A549 (cell line): ENCODE measurements at regions not wholly inside any gene's neighbourhood (a gene's known extent, or its start where the extent isn't known, plus 50 kb on each side); places are given as distances from the start of the nearest gene placed in this dataset.

Experiments
- HOXB5 ChIP-seq: fragments of 250-450 bp; sonication (Bioruptor Pico); IDR thresholded peaks from 2 replicates; pipeline ENCODE4 v1.5.0; 2020; ENCODE audit warnings: mild to moderate bottlenecking, moderate library complexity
- KDM1A ChIP-seq: fragments of 200-600 bp; sonication (generic); IDR thresholded peaks from 2 replicates; pipeline ENCODE4 v1.6.1; 2016; ENCODE audit warnings: low read depth, mild to moderate bottlenecking
- MAX ChIP-seq: IDR thresholded peaks from 2 replicates; pipeline ENCODE4 v1.6.1; 2012
- POLR2A ChIP-seq: IDR thresholded peaks from 2 replicates; pipeline ENCODE4 v1.6.1; 2012; ENCODE audit warnings: mild to moderate bottlenecking, low read length
- RAD21 ChIP-seq, 2 experiments: fragments of >200 bp in 1 of 2; sonication (Bioruptor Twin) in 1 of 2; formaldehyde crosslinking in 1 of 2; IDR thresholded peaks in 1 of 2; conservative IDR thresholded peaks in 1 of 2; 2 replicates in 1 of 2; 3 replicates in 1 of 2; pipeline ENCODE4 v1.6.1; 2012 to 2018; ENCODE audit warnings: inconsistent platforms in 1 of 2
- RFX5 ChIP-seq: fragments of 450-650 bp; IDR thresholded peaks from 2 replicates; pipeline ENCODE4 v1.7.1; 2014; ENCODE audit warnings: antibody characterized with exemption, mild to moderate bottlenecking, moderate library complexity
- ZNF302 ChIP-seq: fragments of 250-450 bp; sonication (Bioruptor Pico); IDR thresholded peaks from 2 replicates; pipeline ENCODE4 v1.9.0; 2021; ENCODE audit warnings: inconsistent platforms, mild to moderate bottlenecking, moderate library complexity
- TF ChIP-seq, protein P1 (sequence below): fragments of >200 bp; sonication (Bioruptor Twin); formaldehyde crosslinking; IDR thresholded peaks from 3 replicates; pipeline ENCODE4 v1.5.1; 2016
- TF ChIP-seq, protein P2 (sequence below): IDR thresholded peaks from 2 replicates; pipeline ENCODE4 v1.6.1; 2012

DNA sequence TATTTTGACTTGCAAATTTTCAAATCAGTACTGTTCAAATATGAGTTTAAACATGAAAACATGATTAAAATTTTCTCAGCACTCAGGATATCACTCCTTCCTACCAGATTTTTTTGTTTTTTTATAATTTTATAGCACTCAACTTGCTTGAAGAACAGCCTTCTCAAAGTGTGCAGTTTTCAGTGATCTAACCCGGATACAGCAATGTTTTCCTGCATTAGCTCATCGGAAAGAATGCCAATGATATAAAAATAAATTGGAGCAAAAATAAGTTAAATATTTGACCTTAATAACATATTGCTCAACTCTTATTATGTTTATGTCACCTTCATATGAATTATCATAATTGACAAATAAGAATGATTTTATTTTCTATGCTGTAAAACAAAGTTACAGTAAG is 766.8 kb downstream of the USP25 start:
- TF ChIP-seq POLR2A (no peak), ZNF302 (CRISPR knock-in tag) (no peak), KDM1A (no peak), RAD21 (conservative IDR thresholded peaks at IDR 0.05 in 1 of 2, IDR thresholded peaks at IDR 0.05 in 1 of 2) (no peak), MAX (no peak), HOXB5 (no peak), RFX5 (no peak)
- TF ChIP-seq, protein P1, sequence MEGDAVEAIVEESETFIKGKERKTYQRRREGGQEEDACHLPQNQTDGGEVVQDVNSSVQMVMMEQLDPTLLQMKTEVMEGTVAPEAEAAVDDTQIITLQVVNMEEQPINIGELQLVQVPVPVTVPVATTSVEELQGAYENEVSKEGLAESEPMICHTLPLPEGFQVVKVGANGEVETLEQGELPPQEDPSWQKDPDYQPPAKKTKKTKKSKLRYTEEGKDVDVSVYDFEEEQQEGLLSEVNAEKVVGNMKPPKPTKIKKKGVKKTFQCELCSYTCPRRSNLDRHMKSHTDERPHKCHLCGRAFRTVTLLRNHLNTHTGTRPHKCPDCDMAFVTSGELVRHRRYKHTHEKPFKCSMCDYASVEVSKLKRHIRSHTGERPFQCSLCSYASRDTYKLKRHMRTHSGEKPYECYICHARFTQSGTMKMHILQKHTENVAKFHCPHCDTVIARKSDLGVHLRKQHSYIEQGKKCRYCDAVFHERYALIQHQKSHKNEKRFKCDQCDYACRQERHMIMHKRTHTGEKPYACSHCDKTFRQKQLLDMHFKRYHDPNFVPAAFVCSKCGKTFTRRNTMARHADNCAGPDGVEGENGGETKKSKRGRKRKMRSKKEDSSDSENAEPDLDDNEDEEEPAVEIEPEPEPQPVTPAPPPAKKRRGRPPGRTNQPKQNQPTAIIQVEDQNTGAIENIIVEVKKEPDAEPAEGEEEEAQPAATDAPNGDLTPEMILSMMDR, result no peak
- TF ChIP-seq, protein P2, sequence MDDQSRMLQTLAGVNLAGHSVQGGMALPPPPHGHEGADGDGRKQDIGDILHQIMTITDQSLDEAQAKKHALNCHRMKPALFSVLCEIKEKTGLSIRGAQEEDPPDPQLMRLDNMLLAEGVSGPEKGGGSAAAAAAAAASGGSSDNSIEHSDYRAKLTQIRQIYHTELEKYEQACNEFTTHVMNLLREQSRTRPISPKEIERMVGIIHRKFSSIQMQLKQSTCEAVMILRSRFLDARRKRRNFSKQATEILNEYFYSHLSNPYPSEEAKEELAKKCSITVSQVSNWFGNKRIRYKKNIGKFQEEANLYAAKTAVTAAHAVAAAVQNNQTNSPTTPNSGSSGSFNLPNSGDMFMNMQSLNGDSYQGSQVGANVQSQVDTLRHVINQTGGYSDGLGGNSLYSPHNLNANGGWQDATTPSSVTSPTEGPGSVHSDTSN, result no peak
